ENCODE measurements at regions not wholly inside any gene's neighbourhood (a gene's known extent, or its start where the extent isn't known, plus 50 kb on each side); places are given as distances from the start of the nearest gene placed in this dataset.

DNA sequence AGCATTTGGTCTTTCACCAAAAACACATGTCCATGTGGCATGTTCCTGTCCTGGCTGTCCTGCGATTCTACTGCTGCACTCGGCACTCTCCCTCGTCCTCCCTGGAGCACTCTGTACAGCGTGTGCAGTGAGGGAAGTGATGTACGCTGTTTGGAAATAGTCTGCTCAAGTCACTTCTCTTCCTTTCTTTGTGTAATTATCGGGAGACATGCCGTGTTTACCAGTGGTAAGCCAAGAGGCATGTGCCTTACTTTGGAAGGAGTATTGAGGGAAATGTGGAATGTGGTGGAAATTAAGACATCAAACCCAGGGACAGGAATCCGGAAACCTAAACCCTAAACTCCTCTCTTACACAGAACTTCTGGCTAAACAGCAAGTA lies 268.5 kb upstream of the FOXQ1 start:
- no peak for DNase-seq (ENCODE audit: low read depth)
- TF ChIP-seq, protein P1, sequence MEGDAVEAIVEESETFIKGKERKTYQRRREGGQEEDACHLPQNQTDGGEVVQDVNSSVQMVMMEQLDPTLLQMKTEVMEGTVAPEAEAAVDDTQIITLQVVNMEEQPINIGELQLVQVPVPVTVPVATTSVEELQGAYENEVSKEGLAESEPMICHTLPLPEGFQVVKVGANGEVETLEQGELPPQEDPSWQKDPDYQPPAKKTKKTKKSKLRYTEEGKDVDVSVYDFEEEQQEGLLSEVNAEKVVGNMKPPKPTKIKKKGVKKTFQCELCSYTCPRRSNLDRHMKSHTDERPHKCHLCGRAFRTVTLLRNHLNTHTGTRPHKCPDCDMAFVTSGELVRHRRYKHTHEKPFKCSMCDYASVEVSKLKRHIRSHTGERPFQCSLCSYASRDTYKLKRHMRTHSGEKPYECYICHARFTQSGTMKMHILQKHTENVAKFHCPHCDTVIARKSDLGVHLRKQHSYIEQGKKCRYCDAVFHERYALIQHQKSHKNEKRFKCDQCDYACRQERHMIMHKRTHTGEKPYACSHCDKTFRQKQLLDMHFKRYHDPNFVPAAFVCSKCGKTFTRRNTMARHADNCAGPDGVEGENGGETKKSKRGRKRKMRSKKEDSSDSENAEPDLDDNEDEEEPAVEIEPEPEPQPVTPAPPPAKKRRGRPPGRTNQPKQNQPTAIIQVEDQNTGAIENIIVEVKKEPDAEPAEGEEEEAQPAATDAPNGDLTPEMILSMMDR (conservative IDR thresholded peaks at IDR 0.05; ENCODE audit: low read depth, low read length): no peak
- no peak overlapping the region for H3K4me3 ChIP-seq (ENCODE audit: low read depth, low read length)

GRCh38 chr6:1042583-1043457 lies 269.1 kb upstream of the FOXQ1 start:
- TF ChIP-seq, protein P1 (conservative IDR thresholded peaks at IDR 0.05; ENCODE audit: low read depth, low read length): no peak
- no peak for DNase-seq (ENCODE audit: low read depth)
- no peak overlapping the region for H3K4me3 ChIP-seq (ENCODE audit: low read depth, low read length)

DNA sequence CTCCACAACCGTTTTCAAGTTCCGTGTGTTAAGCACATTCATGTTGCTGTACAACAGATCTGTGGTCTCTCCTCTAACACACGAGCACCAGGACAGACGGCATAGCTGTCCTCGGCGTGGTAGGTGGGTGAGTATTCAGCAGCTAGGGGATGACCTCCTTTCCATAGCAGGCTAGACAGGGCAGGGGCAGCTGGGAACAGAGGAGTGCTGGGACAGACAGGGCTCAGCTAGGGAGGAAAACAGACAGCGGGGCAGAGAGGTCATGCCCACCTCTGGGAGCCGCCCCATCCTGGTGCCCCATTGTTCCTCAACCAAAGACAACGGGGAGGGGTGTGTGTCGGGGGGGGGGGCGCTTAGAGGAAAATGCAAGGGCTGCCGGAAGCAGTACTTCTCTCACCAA lies 271.5 kb upstream of the FOXQ1 start:
- DNase-seq (ENCODE audit: low read depth): no peak
- no peak overlapping the region for H3K4me3 ChIP-seq (ENCODE audit: low read depth, low read length)
- TF ChIP-seq, protein P1 (conservative IDR thresholded peaks at IDR 0.05; ENCODE audit: low read depth, low read length): no peak

GRCh38 chr6:1039746-1040145 lies 272.2 kb upstream of the FOXQ1 start:
- DNase-seq (ENCODE audit: low read depth): no peak
- TF ChIP-seq, protein P1 (conservative IDR thresholded peaks at IDR 0.05; ENCODE audit: low read depth, low read length): no peak
- H3K4me3 ChIP-seq (ENCODE audit: low read depth, low read length): no peak overlapping the region

GRCh38 chr6:1039191-1039590 lies 272.7 kb upstream of the FOXQ1 start:
- no peak overlapping the region for H3K4me3 ChIP-seq (ENCODE audit: low read depth, low read length)
- TF ChIP-seq, protein P1 (conservative IDR thresholded peaks at IDR 0.05; ENCODE audit: low read depth, low read length): no peak
- DNase-seq (ENCODE audit: low read depth): no peak

DNA sequence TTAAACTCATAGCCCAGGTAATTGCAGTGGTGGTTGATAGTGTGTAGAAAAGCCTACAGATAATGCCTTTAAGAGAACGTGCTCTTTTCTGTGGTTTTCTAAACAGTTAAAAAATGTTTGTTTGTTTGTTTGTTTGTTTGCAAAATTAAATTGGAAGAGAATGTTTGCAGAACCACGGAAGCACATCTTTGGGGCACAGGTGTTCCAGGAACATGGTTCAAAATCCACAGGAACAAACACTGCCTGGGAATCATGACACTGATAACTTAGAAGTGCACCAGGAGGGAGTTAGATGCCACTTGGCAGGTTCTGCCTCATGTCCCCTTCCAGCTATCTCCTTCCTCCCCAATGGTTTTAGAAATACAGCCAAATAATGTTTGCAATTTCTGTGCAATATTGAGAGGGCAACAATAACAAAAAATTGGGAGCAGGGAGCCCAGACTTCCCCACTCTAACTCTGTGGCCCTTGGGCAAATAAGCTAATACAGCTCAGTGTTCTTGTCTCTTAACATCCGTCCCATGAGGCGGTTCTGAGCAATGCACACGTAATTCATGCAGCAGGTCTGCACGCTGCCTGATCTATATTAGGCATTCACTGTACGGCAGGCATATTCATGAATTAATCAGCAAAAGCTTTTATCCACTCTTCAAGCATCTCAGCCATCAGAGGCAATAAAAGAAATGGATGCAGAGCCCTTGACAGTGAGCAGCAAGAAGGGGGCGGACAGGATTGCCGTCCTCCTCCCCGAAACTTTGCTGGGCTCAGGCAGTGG lies 274.3 kb upstream of the FOXQ1 start:
- TF ChIP-seq, protein P1 (conservative IDR thresholded peaks at IDR 0.05; ENCODE audit: low read depth, low read length): no peak
- no peak for DNase-seq (ENCODE audit: low read depth)
- no peak overlapping the region for H3K4me3 ChIP-seq (ENCODE audit: low read depth, low read length)
